T-cell (primary cell): ENCODE measurements at regions not wholly inside any gene's neighbourhood (a gene's known extent, or its start where the extent isn't known, plus 50 kb on each side); places are given as distances from the start of the nearest gene placed in this dataset.

Experiments used
- ATAC-seq, 4 experiments: fragments of 200-7000 bp in 3 of 4; fragments of 150-1000 bp in 1 of 4; cut with Tn5 transposase; replicated peaks in 1 of 4; 1 replicate in 3 of 4; 2 replicates in 1 of 4; pipeline ENCODE4 v1.10.0; 2021; ENCODE audit warnings: moderate library complexity in 3 of 4, mild to moderate bottlenecking in 2 of 4, moderate number of reproducible peaks in 1 of 4
- CTCF ChIA-PET, 2 donors: fragments of 300-600 bp; sonication (Branson Sonifier 250); formaldehyde crosslinking; loops; one replicate each; lab custom pipeline; 2022; ENCODE audit warnings: antibody characterized with exemption in 2 of 2; lab: Charles Lee
- POLR2A ChIA-PET, 2 donors: fragments of 300-600 bp; sonication (Branson Sonifier 250); formaldehyde crosslinking; loops; one replicate each; lab custom pipeline; 2022; ENCODE audit warnings: antibody characterized with exemption in 2 of 2; lab: Charles Lee
- DNase-seq, 35 experiments: peaks; one replicate each; pipeline versions ENCODE4 v3.0.0 to v3.0.0-alpha.2; 2013 to 2023
- H3K27ac ChIP-seq: one replicate; pipeline ENCODE4 v1.5.1; 2013; ENCODE audit warnings: low read length
- H3K27me3 ChIP-seq, 2 experiments: replicated peaks in 1 of 2; 1 replicate in 1 of 2; 2 replicates in 1 of 2; pipeline versions ENCODE4 v1.6.1 to v1.7.0; 2013; ENCODE audit warnings: low read length in 1 of 2, mixed read lengths in 1 of 2; ENCODE audit not compliant: control insufficient read depth in 2 of 2, insufficient read depth in 2 of 2; ENCODE audit errors: extremely low read depth in 1 of 2
- H3K36me3 ChIP-seq, 2 donors: 1 replicate in 1 of 2; 2 replicates in 1 of 2; pipeline versions ENCODE4 v1.6.1 to v1.7.0; 2013; ENCODE audit warnings: low read length in 1 of 2; ENCODE audit not compliant: control insufficient read depth in 2 of 2, insufficient read depth in 1 of 2; ENCODE audit errors: extremely low read depth in 1 of 2
- H3K4me1 ChIP-seq, 2 experiments: 1 replicate in 1 of 2; 2 replicates in 1 of 2; pipeline versions ENCODE4 v1.6.1 to v1.7.0; 2013; ENCODE audit warnings: low read length in 2 of 2, mixed read lengths in 1 of 2; ENCODE audit not compliant: insufficient read depth in 2 of 2, control insufficient read depth in 1 of 2; ENCODE audit errors: extremely low read depth in 1 of 2
- H3K4me3 ChIP-seq, 2 donors: 1 replicate in 1 of 2; 2 replicates in 1 of 2; pipeline versions ENCODE4 v1.5.1 to v1.7.0; 2013; ENCODE audit warnings: mild to moderate bottlenecking in 2 of 2, low read length in 1 of 2, moderate library complexity in 1 of 2; ENCODE audit not compliant: control insufficient read depth in 1 of 2; ENCODE audit errors: extremely low read depth in 1 of 2
- H3K9me3 ChIP-seq: 2 replicates; pipeline ENCODE4 v1.7.0; 2013
- H3K27ac Mint-ChIP-seq, 2 donors: one replicate each; pipeline ENCODE4 v1.8.0; 2020 to 2021; ENCODE audit warnings: mild to moderate bottlenecking in 2 of 2, mixed read lengths in 2 of 2
- H3K27me3 Mint-ChIP-seq, 2 donors: one replicate each; pipeline ENCODE4 v1.8.0; 2021 to 2022; ENCODE audit warnings: mixed read lengths in 2 of 2
- H3K36me3 Mint-ChIP-seq: one replicate; pipeline ENCODE4 v1.8.0; 2021; ENCODE audit warnings: mixed read lengths
- H3K4me1 Mint-ChIP-seq, 3 donors: one replicate each; pipeline ENCODE4 v1.8.0; 2020 to 2022; ENCODE audit warnings: mixed read lengths in 3 of 3, mild to moderate bottlenecking in 1 of 3
- H3K4me3 Mint-ChIP-seq, 3 donors: one replicate each; pipeline ENCODE4 v1.8.0; 2020 to 2022; ENCODE audit warnings: mild to moderate bottlenecking in 3 of 3, mixed read lengths in 3 of 3, moderate library complexity in 3 of 3
- H3K9me3 Mint-ChIP-seq, 3 donors: one replicate each; pipeline ENCODE4 v1.8.0; 2020 to 2022; ENCODE audit warnings: mixed read lengths in 3 of 3
- WGBS: methylation state at CpG from one replicate; pipeline ENCODE4 v1.1.5; 2013; ENCODE audit warnings: missing lambda C conversion rate; ENCODE audit not compliant: insufficient coverage; 5-methylcytosine and 5-hydroxymethylcytosine counted together

- CTCF ChIA-PET: no interaction called here
- Mint-ChIP-seq H3K27me3 (no peaks in the 10 kb centered on the region), H3K4me1 (no peaks in the 10 kb centered on the region), H3K27ac (no peak overlapping the region), H3K9me3 (peaks cover 23 to 51% (median 31%) of the 10 kb centered on the region in 3 donors), H3K36me3 (no peaks in the 10 kb centered on the region), H3K4me3 (no peak overlapping the region)
- H3K4me1 ChIP-seq: no peaks in the 10 kb centered on the region
- no peak overlapping the region for H3K4me3 ChIP-seq
- ATAC-seq: no peak
- POLR2A ChIA-PET: no interaction called here
- no peaks in the 10 kb centered on the region for H3K36me3 ChIP-seq
- no peak overlapping the region for H3K27ac ChIP-seq
- H3K27me3 ChIP-seq: no peaks in the 10 kb centered on the region
- WGBS: 43% methylated on average over 1 of the region's 2 CpGs
- DNase-seq: no peak
- H3K9me3 ChIP-seq: no peaks in the 10 kb centered on the region
These were observed 893.0 kb upstream of the PRR20A start for GRCh38 chr13:56247692-56248091.

- Histone ChIP-seq H3K4me1 (no peaks in the 10 kb centered on the region), H3K27me3 (no peaks in the 10 kb centered on the region), H3K36me3 (no peaks in the 10 kb centered on the region), H3K9me3 (no peaks in the 10 kb centered on the region), H3K4me3 (no peak overlapping the region), H3K27ac (no peak overlapping the region)
- WGBS: 60% methylated on average over 1 of the region's 1 CpG
- H3K9me3 Mint-ChIP-seq: peaks cover 14 to 31% (median 18%) of the 10 kb centered on the region in 3 donors
- no peaks in the 10 kb centered on the region for H3K27me3 Mint-ChIP-seq
- H3K27ac Mint-ChIP-seq: no peak overlapping the region
- H3K4me3 Mint-ChIP-seq: no peak overlapping the region
- ATAC-seq (no peak), DNase-seq (no peak)
- ChIA-PET POLR2A (no interaction called here), CTCF (no interaction called here)
- no peaks in the 10 kb centered on the region for H3K36me3 Mint-ChIP-seq
- no peaks in the 10 kb centered on the region for H3K4me1 Mint-ChIP-seq
These were observed 869.0 kb upstream of the PRR20A start for GRCh38 chr13:56271686-56272085.

- CTCF ChIA-PET: no interaction called here
These were observed 857.4 kb upstream of the PRR20A start for GRCh38 chr13:56283262-56283828.

GRCh38 chr13:56299650-56300049 is 841.1 kb upstream of the PRR20A start:
- Mint-ChIP-seq H3K9me3 (peaks cover 5 to 15% (median 9%) of the 10 kb centered on the region in 3 donors), H3K27ac (no peak overlapping the region), H3K4me1 (no peaks in the 10 kb centered on the region), H3K27me3 (no peaks in the 10 kb centered on the region), H3K36me3 (no peaks in the 10 kb centered on the region), H3K4me3 (no peak overlapping the region)
- no peak for ATAC-seq
- no peak overlapping the region for H3K27ac ChIP-seq
- H3K4me3 ChIP-seq: no peak overlapping the region
- ChIA-PET POLR2A (no interaction called here), CTCF (no interaction called here)
- no peaks in the 10 kb centered on the region for H3K27me3 ChIP-seq
- H3K4me1 ChIP-seq: no peaks in the 10 kb centered on the region
- no peak for DNase-seq
- H3K9me3 ChIP-seq: no peaks in the 10 kb centered on the region
- no peaks in the 10 kb centered on the region for H3K36me3 ChIP-seq

More at GRCh38 chr13:56283262-56283828, 857.4 kb upstream of the PRR20A start:
- no CpG with 5 or more reads among the region's 4 CpGs for WGBS
- H3K4me1 Mint-ChIP-seq: no peaks in the 10 kb centered on the region
- no peaks in the 10 kb centered on the region for H3K27me3 Mint-ChIP-seq
- peaks cover 21 to 35% (median 23%) of the 10 kb centered on the region in 3 donors for H3K9me3 Mint-ChIP-seq
- H3K4me1 ChIP-seq: no peaks in the 10 kb centered on the region
- no peak overlapping the region for H3K4me3 ChIP-seq
- no peaks in the 10 kb centered on the region for H3K36me3 Mint-ChIP-seq
- H3K27ac ChIP-seq: no peak overlapping the region
- H3K27me3 ChIP-seq: no peaks in the 10 kb centered on the region
- H3K36me3 ChIP-seq: no peaks in the 10 kb centered on the region
- H3K9me3 ChIP-seq: peaks cover 1% of the 10 kb centered on the region
- no peak overlapping the region for H3K4me3 Mint-ChIP-seq
- no peak for ATAC-seq
- no peak for DNase-seq
- POLR2A ChIA-PET: no interaction called here
- no peak overlapping the region for H3K27ac Mint-ChIP-seq

- H3K9me3 ChIP-seq: peaks cover 3% of the 10 kb centered on the region
- DNase-seq: no peak
- ChIA-PET CTCF (no interaction called here), POLR2A (no interaction called here)
- no peak overlapping the region for H3K27ac Mint-ChIP-seq
- H3K9me3 Mint-ChIP-seq: peaks cover 3 to 23% (median 18%) of the 10 kb centered on the region in 3 donors
- H3K27me3 ChIP-seq: no peaks in the 10 kb centered on the region
- no peaks in the 10 kb centered on the region for H3K36me3 ChIP-seq
- ATAC-seq: no peak
- H3K4me1 ChIP-seq: no peaks in the 10 kb centered on the region
- WGBS: no CpG with 5 or more reads among the region's 3 CpGs
- H3K27ac ChIP-seq: no peak overlapping the region
- H3K36me3 Mint-ChIP-seq: no peaks in the 10 kb centered on the region
- H3K4me1 Mint-ChIP-seq: no peaks in the 10 kb centered on the region
- H3K27me3 Mint-ChIP-seq: no peaks in the 10 kb centered on the region
- no peak overlapping the region for H3K4me3 Mint-ChIP-seq
- no peak overlapping the region for H3K4me3 ChIP-seq
These were observed 826.0 kb upstream of the PRR20A start for GRCh38 chr13:56314765-56315164.

GRCh38 chr13:56317841-56318240 is 822.9 kb upstream of the PRR20A start:
- ChIA-PET CTCF (no interaction called here), POLR2A (no interaction called here)
- Mint-ChIP-seq H3K9me3 (peaks cover 8 to 25% (median 15%) of the 10 kb centered on the region in 3 donors), H3K27me3 (no peaks in the 10 kb centered on the region), H3K4me1 (no peaks in the 10 kb centered on the region), H3K27ac (no peak overlapping the region), H3K4me3 (no peak overlapping the region), H3K36me3 (no peaks in the 10 kb centered on the region)
- Histone ChIP-seq H3K27ac (no peak overlapping the region), H3K36me3 (no peaks in the 10 kb centered on the region), H3K4me3 (no peak overlapping the region), H3K27me3 (no peaks in the 10 kb centered on the region), H3K9me3 (peaks cover 3% of the 10 kb centered on the region), H3K4me1 (no peaks in the 10 kb centered on the region)
- no CpG with 5 or more reads among the region's 2 CpGs for WGBS
- ATAC-seq (no peak), DNase-seq (no peak)

GRCh38 chr13:56332671-56333070 is 808.0 kb upstream of the PRR20A start:
- Histone ChIP-seq H3K27ac (no peak overlapping the region), H3K9me3 (no peaks in the 10 kb centered on the region), H3K27me3 (no peaks in the 10 kb centered on the region), H3K4me3 (no peak overlapping the region), H3K4me1 (no peaks in the 10 kb centered on the region), H3K36me3 (no peaks in the 10 kb centered on the region)
- ChIA-PET POLR2A (no interaction called here), CTCF (no interaction called here)
- Mint-ChIP-seq H3K36me3 (no peaks in the 10 kb centered on the region), H3K27me3 (no peaks in the 10 kb centered on the region), H3K4me1 (no peaks in the 10 kb centered on the region), H3K27ac (no peak overlapping the region), H3K4me3 (no peak overlapping the region), H3K9me3 (peaks cover 5 to 11% (median 11%) of the 10 kb centered on the region in 3 donors)
- DNase-seq (no peak), ATAC-seq (no peak)
